ENCODE measurements at regions not wholly inside any gene's neighbourhood (a gene's known extent, or its start where the extent isn't known, plus 50 kb on each side); places are given as distances from the start of the nearest gene placed in this dataset.

DNA sequence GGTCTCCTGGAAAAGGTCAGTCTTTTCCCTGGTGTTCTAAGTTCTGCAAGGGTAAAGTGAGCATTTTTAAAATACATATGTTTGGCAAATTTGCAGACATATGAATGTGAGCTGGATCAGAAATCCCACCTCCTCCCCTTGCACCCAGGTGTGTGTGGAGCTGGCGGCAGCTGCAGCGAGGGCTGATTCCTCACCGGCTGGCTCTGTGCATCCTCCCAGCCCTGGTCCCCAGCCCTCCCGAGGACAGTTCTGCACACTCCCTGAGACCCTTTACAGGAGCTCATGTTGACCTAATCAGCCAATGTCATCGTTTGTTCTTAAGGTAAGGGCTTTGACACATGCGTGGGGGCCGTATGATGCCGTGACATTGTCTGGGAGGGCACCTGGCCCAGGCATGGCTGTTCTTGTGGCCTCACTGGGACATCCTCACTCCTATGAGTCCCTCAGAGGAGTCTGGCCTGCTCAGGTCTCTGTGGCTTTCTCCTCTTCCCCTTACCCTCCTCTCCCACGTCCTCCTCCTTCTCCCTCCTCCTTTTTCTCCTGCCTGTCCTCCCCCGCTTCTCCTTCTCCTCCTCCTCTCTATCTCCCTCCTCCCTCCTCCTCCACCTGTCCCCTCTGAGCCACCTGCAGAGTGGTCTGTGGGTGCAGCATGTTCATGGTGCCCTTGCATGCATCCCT lies 289.2 kb upstream of the SFSWAP start:
- Mint-ChIP-seq H3K27me3 (ENCODE audit: unreplicated experiment) (no peaks in the 10 kb centered on the region), H3K27ac (ENCODE audit: unreplicated experiment) (no peak overlapping the region), H3K4me1 (ENCODE audit: unreplicated experiment) (no peaks in the 10 kb centered on the region), H3K4me3 (ENCODE audit: unreplicated experiment) (no peak overlapping the region), H3K9me3 (ENCODE audit: unreplicated experiment) (peaks cover 27% of the 10 kb centered on the region), H3K36me3 (ENCODE audit: unreplicated experiment) (no peaks in the 10 kb centered on the region)
- DNase-seq (ENCODE audit: extremely low spot score, unreplicated experiment) = no peak
- TF ChIP-seq, protein P1, sequence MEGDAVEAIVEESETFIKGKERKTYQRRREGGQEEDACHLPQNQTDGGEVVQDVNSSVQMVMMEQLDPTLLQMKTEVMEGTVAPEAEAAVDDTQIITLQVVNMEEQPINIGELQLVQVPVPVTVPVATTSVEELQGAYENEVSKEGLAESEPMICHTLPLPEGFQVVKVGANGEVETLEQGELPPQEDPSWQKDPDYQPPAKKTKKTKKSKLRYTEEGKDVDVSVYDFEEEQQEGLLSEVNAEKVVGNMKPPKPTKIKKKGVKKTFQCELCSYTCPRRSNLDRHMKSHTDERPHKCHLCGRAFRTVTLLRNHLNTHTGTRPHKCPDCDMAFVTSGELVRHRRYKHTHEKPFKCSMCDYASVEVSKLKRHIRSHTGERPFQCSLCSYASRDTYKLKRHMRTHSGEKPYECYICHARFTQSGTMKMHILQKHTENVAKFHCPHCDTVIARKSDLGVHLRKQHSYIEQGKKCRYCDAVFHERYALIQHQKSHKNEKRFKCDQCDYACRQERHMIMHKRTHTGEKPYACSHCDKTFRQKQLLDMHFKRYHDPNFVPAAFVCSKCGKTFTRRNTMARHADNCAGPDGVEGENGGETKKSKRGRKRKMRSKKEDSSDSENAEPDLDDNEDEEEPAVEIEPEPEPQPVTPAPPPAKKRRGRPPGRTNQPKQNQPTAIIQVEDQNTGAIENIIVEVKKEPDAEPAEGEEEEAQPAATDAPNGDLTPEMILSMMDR (IDR thresholded peaks at IDR 0.05) = no peak

DNA sequence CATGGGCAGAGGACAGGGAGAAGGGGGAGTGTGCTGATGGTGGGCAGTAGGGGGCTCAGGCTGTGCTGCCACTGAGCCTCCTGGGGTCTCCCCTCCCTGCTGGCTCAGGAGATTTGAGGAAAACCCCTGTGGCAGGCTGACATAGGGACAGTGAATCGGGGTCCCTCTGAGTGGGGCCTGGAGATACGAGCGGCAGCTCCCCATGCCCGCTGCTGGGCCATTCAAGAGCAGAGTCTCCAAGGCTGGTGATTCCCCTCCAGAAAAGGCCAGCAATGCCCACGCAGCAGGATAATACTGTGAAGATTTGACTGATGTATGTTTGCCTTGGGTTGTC lies 288.7 kb upstream of the SFSWAP start:
- TF ChIP-seq, protein P1 (IDR thresholded peaks at IDR 0.05) = no peak
- Mint-ChIP-seq H3K27ac (ENCODE audit: unreplicated experiment) (no peak overlapping the region), H3K9me3 (ENCODE audit: unreplicated experiment) (peaks cover 23% of the 10 kb centered on the region)

DNA sequence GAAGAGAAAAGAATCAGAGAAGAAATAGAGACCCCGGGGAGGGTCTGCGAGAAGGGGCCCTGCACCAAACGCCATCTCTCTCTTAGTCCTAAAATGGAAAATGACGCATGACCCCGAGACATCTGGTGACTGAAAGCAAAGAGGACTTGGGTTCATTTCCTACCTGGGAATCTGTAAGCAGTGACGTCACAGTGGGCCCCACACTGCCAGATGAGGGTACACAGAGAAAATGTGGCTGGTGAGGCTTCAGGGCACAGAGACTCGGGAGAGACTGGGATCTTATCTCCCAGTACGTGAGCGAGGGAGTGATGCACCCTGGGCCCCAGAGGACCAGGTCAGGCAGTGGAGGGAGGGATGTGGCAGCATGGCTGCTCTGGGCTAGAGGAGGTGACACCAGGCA lies 288.1 kb upstream of the SFSWAP start:
- Mint-ChIP-seq H3K27me3 (ENCODE audit: unreplicated experiment) (no peaks in the 10 kb centered on the region), H3K9me3 (ENCODE audit: unreplicated experiment) (peaks cover 21% of the 10 kb centered on the region), H3K4me3 (ENCODE audit: unreplicated experiment) (no peak overlapping the region), H3K27ac (ENCODE audit: unreplicated experiment) (no peak overlapping the region), H3K4me1 (ENCODE audit: unreplicated experiment) (no peaks in the 10 kb centered on the region), H3K36me3 (ENCODE audit: unreplicated experiment) (no peaks in the 10 kb centered on the region)
- DNase-seq (ENCODE audit: extremely low spot score, unreplicated experiment) = no peak
- TF ChIP-seq, protein P1 (IDR thresholded peaks at IDR 0.05) = no peak

More for the DNA sequence above, 288.7 kb upstream of the SFSWAP start:
- Mint-ChIP-seq H3K36me3 (ENCODE audit: unreplicated experiment) (no peaks in the 10 kb centered on the region), H3K27me3 (ENCODE audit: unreplicated experiment) (no peaks in the 10 kb centered on the region), H3K4me1 (ENCODE audit: unreplicated experiment) (no peaks in the 10 kb centered on the region), H3K4me3 (ENCODE audit: unreplicated experiment) (no peak overlapping the region)
- DNase-seq (ENCODE audit: extremely low spot score, unreplicated experiment) = no peak

- Mint-ChIP-seq H3K4me1 (ENCODE audit: unreplicated experiment) (no peaks in the 10 kb centered on the region), H3K27ac (ENCODE audit: unreplicated experiment) (no peak overlapping the region), H3K36me3 (ENCODE audit: unreplicated experiment) (no peaks in the 10 kb centered on the region), H3K4me3 (ENCODE audit: unreplicated experiment) (no peak overlapping the region), H3K27me3 (ENCODE audit: unreplicated experiment) (no peaks in the 10 kb centered on the region), H3K9me3 (ENCODE audit: unreplicated experiment) (peaks cover 17% of the 10 kb centered on the region)
- TF ChIP-seq, protein P1 (IDR thresholded peaks at IDR 0.05) = no peak
- DNase-seq (ENCODE audit: extremely low spot score, unreplicated experiment) = no peak
These were observed 286.6 kb upstream of the SFSWAP start for GRCh38 chr12:131424270-131424669.

- no peaks in the 10 kb centered on the region for H3K4me1 Mint-ChIP-seq (ENCODE audit: unreplicated experiment)
These were observed 285.5 kb upstream of the SFSWAP start for GRCh38 chr12:131425112-131426075.

More at GRCh38 chr12:131425112-131426075, 285.5 kb upstream of the SFSWAP start:
- Mint-ChIP-seq H3K4me3 (ENCODE audit: unreplicated experiment) (no peak overlapping the region), H3K27ac (ENCODE audit: unreplicated experiment) (no peak overlapping the region), H3K27me3 (ENCODE audit: unreplicated experiment) (no peaks in the 10 kb centered on the region), H3K9me3 (ENCODE audit: unreplicated experiment) (peaks cover 15% of the 10 kb centered on the region), H3K36me3 (ENCODE audit: unreplicated experiment) (no peaks in the 10 kb centered on the region)
- TF ChIP-seq, protein P1 (IDR thresholded peaks at IDR 0.05) = no peak
- no peak for DNase-seq (ENCODE audit: extremely low spot score, unreplicated experiment)
